ENCODE measurements at regions not wholly inside any gene's neighbourhood (a gene's known extent, or its start where the extent isn't known, plus 50 kb on each side); places are given as distances from the start of the nearest gene placed in this dataset.
"Not testable (repeated sequence)": the region's sequence is repeated elsewhere in the genome, so short reads cannot be mapped to it uniquely, and the experiment has no call there.

- WGBS, 2 experiments (ENCODE audit: insufficient coverage in 2 of 2): no CpG with 5 or more reads among the region's 1 CpG
- H3K27ac ChIP-seq (ENCODE audit: low read depth, low read length, severe bottlenecking): no peak overlapping the region
- H3K9me3 ChIP-seq (ENCODE audit: control insufficient read depth, low read length): peaks cover 10% of the 10 kb centered on the region
- H3K36me3 ChIP-seq (ENCODE audit: control insufficient read depth, insufficient read depth, low read length): no peaks in the 10 kb centered on the region
- no peaks in the 10 kb centered on the region for H3K4me1 ChIP-seq (ENCODE audit: control insufficient read depth, insufficient read depth, low read length, poor library complexity, severe bottlenecking)
- H3K4me3 ChIP-seq (ENCODE audit: extremely low read depth, insufficient read depth, low read length, poor library complexity, severe bottlenecking): no peak overlapping the region
These were observed 231.1 kb downstream of the COPRS start for GRCh38 chr17:31627960-31628359.

- Histone ChIP-seq H3K36me3 (ENCODE audit: control insufficient read depth, insufficient read depth, low read length) (no peaks in the 10 kb centered on the region), H3K9me3 (ENCODE audit: control insufficient read depth, low read length) (peaks cover 10% of the 10 kb centered on the region), H3K4me1 (ENCODE audit: control insufficient read depth, insufficient read depth, low read length, poor library complexity, severe bottlenecking) (no peaks in the 10 kb centered on the region), H3K4me3 (ENCODE audit: extremely low read depth, insufficient read depth, low read length, poor library complexity, severe bottlenecking) (no peak overlapping the region), H3K27ac (ENCODE audit: low read depth, low read length, severe bottlenecking) (no peak overlapping the region)
- WGBS, 2 experiments (ENCODE audit: insufficient coverage in 2 of 2): no CpG with 5 or more reads among the region's 1 CpG
These were observed 232.5 kb downstream of the RAB11FIP4 start for GRCh38 chr17:31623990-31624389.

- 82% methylated on average over 1 of the region's 3 CpGs; no CpG with 5 or more reads in 1 of the 2 experiments for WGBS, 2 experiments (ENCODE audit: insufficient coverage in 2 of 2)
- Histone ChIP-seq H3K36me3 (ENCODE audit: control insufficient read depth, insufficient read depth, low read length) (no peaks in the 10 kb centered on the region), H3K4me3 (ENCODE audit: extremely low read depth, insufficient read depth, low read length, poor library complexity, severe bottlenecking) (no peak overlapping the region), H3K9me3 (ENCODE audit: control insufficient read depth, low read length) (peaks cover 10% of the 10 kb centered on the region), H3K27ac (ENCODE audit: low read depth, low read length, severe bottlenecking) (no peak overlapping the region), H3K4me1 (ENCODE audit: control insufficient read depth, insufficient read depth, low read length, poor library complexity, severe bottlenecking) (no peaks in the 10 kb centered on the region)
These were observed 231.0 kb downstream of the RAB11FIP4 start for GRCh38 chr17:31622500-31622899.

- WGBS, 2 experiments (ENCODE audit: insufficient coverage in 2 of 2): 88 to 92% methylated on average over 3 to 4 of the region's 4 CpGs
These were observed 230.1 kb downstream of the RAB11FIP4 start for GRCh38 chr17:31621566-31621965.

GRCh38 chr17:31611053-31611452 is 219.6 kb downstream of the RAB11FIP4 start:
- H3K27ac ChIP-seq (ENCODE audit: low read depth, low read length, severe bottlenecking); H3K4me1 ChIP-seq (ENCODE audit: control insufficient read depth, insufficient read depth, low read length, poor library complexity, severe bottlenecking); H3K4me3 ChIP-seq (ENCODE audit: extremely low read depth, insufficient read depth, low read length, poor library complexity, severe bottlenecking); H3K9me3 ChIP-seq (ENCODE audit: control insufficient read depth, low read length); H3K36me3 ChIP-seq (ENCODE audit: control insufficient read depth, insufficient read depth, low read length): not testable (repeated sequence)
- 100% methylated on average over 1 to 3 of the region's 4 CpGs for WGBS, 2 experiments (ENCODE audit: insufficient coverage in 2 of 2)

More at GRCh38 chr17:31621566-31621965, 230.1 kb downstream of the RAB11FIP4 start:
- H3K27ac ChIP-seq (ENCODE audit: low read depth, low read length, severe bottlenecking): no peak overlapping the region
- no peak overlapping the region for H3K4me3 ChIP-seq (ENCODE audit: extremely low read depth, insufficient read depth, low read length, poor library complexity, severe bottlenecking)
- H3K4me1 ChIP-seq (ENCODE audit: control insufficient read depth, insufficient read depth, low read length, poor library complexity, severe bottlenecking): no peaks in the 10 kb centered on the region
- peaks cover 10% of the 10 kb centered on the region for H3K9me3 ChIP-seq (ENCODE audit: control insufficient read depth, low read length)
- no peaks in the 10 kb centered on the region for H3K36me3 ChIP-seq (ENCODE audit: control insufficient read depth, insufficient read depth, low read length)

GRCh38 chr17:31609996-31610910 is 218.8 kb downstream of the RAB11FIP4 start:
- no peaks in the 10 kb centered on the region for H3K4me1 ChIP-seq (ENCODE audit: control insufficient read depth, insufficient read depth, low read length, poor library complexity, severe bottlenecking)
- no peaks in the 10 kb centered on the region for H3K36me3 ChIP-seq (ENCODE audit: control insufficient read depth, insufficient read depth, low read length)
- H3K4me3 ChIP-seq (ENCODE audit: extremely low read depth, insufficient read depth, low read length, poor library complexity, severe bottlenecking): no peak overlapping the region
- H3K9me3 ChIP-seq (ENCODE audit: control insufficient read depth, low read length): no peaks in the 10 kb centered on the region
- no peak overlapping the region for H3K27ac ChIP-seq (ENCODE audit: low read depth, low read length, severe bottlenecking)
- WGBS, 2 experiments (ENCODE audit: insufficient coverage in 2 of 2): 60 to 82% methylated on average over 3 to 6 of the region's 6 CpGs

- no peaks in the 10 kb centered on the region for H3K4me1 ChIP-seq (ENCODE audit: control insufficient read depth, insufficient read depth, low read length, poor library complexity, severe bottlenecking)
- WGBS, 2 experiments (ENCODE audit: insufficient coverage in 2 of 2): 88% methylated on average over 1 of the region's 3 CpGs; no CpG with 5 or more reads in 1 of the 2 experiments
These were observed 217.9 kb downstream of the RAB11FIP4 start for GRCh38 chr17:31609331-31609730.

GRCh38 chr17:31608659-31609254 is 217.3 kb downstream of the RAB11FIP4 start:
- Histone ChIP-seq H3K4me1 (ENCODE audit: control insufficient read depth, insufficient read depth, low read length, poor library complexity, severe bottlenecking) (no peaks in the 10 kb centered on the region), H3K9me3 (ENCODE audit: control insufficient read depth, low read length) (no peaks in the 10 kb centered on the region), H3K36me3 (ENCODE audit: control insufficient read depth, insufficient read depth, low read length) (no peaks in the 10 kb centered on the region), H3K27ac (ENCODE audit: low read depth, low read length, severe bottlenecking) (no peak overlapping the region), H3K4me3 (ENCODE audit: extremely low read depth, insufficient read depth, low read length, poor library complexity, severe bottlenecking) (no peak overlapping the region)
- 95 to 100% methylated on average over 3 of the region's 3 CpGs for WGBS, 2 experiments (ENCODE audit: insufficient coverage in 2 of 2)

More at GRCh38 chr17:31609331-31609730, 217.9 kb downstream of the RAB11FIP4 start:
- Histone ChIP-seq H3K4me3 (ENCODE audit: extremely low read depth, insufficient read depth, low read length, poor library complexity, severe bottlenecking) (no peak overlapping the region), H3K36me3 (ENCODE audit: control insufficient read depth, insufficient read depth, low read length) (no peaks in the 10 kb centered on the region), H3K9me3 (ENCODE audit: control insufficient read depth, low read length) (no peaks in the 10 kb centered on the region), H3K27ac (ENCODE audit: low read depth, low read length, severe bottlenecking) (no peak overlapping the region)

- no peaks in the 10 kb centered on the region for H3K4me1 ChIP-seq (ENCODE audit: control insufficient read depth, insufficient read depth, low read length, poor library complexity, severe bottlenecking)
- no peak overlapping the region for H3K4me3 ChIP-seq (ENCODE audit: extremely low read depth, insufficient read depth, low read length, poor library complexity, severe bottlenecking)
- WGBS, 2 experiments (ENCODE audit: insufficient coverage in 2 of 2): 80 to 88% methylated on average over 1 of the region's 1 CpG
- H3K9me3 ChIP-seq (ENCODE audit: control insufficient read depth, low read length): no peaks in the 10 kb centered on the region
- no peak overlapping the region for H3K27ac ChIP-seq (ENCODE audit: low read depth, low read length, severe bottlenecking)
- H3K36me3 ChIP-seq (ENCODE audit: control insufficient read depth, insufficient read depth, low read length): no peaks in the 10 kb centered on the region
These were observed 214.3 kb downstream of the RAB11FIP4 start for GRCh38 chr17:31605761-31606160.

GRCh38 chr17:31604936-31605335 is 213.5 kb downstream of the RAB11FIP4 start:
- WGBS, 2 experiments (ENCODE audit: insufficient coverage in 2 of 2): 93 to 95% methylated on average over 3 of the region's 5 CpGs
- H3K4me1 ChIP-seq (ENCODE audit: control insufficient read depth, insufficient read depth, low read length, poor library complexity, severe bottlenecking): peaks cover 3% of the 10 kb centered on the region
- no peaks in the 10 kb centered on the region for H3K36me3 ChIP-seq (ENCODE audit: control insufficient read depth, insufficient read depth, low read length)
- no peak overlapping the region for H3K4me3 ChIP-seq (ENCODE audit: extremely low read depth, insufficient read depth, low read length, poor library complexity, severe bottlenecking)
- H3K9me3 ChIP-seq (ENCODE audit: control insufficient read depth, low read length): no peaks in the 10 kb centered on the region
- H3K27ac ChIP-seq (ENCODE audit: low read depth, low read length, severe bottlenecking): no peak overlapping the region

- not testable (repeated sequence) for H3K27ac ChIP-seq (ENCODE audit: low read depth, low read length, severe bottlenecking); H3K9me3 ChIP-seq (ENCODE audit: control insufficient read depth, low read length)
- WGBS, 2 experiments (ENCODE audit: insufficient coverage in 2 of 2): 93 to 97% methylated on average over 9 of the region's 9 CpGs
These were observed 208.7 kb downstream of the RAB11FIP4 start for GRCh38 chr17:31600144-31600543.

More at GRCh38 chr17:31600144-31600543, 208.7 kb downstream of the RAB11FIP4 start:
- not testable (repeated sequence) for H3K4me3 ChIP-seq (ENCODE audit: extremely low read depth, insufficient read depth, low read length, poor library complexity, severe bottlenecking); H3K36me3 ChIP-seq (ENCODE audit: control insufficient read depth, insufficient read depth, low read length)
- H3K4me1 ChIP-seq (ENCODE audit: control insufficient read depth, insufficient read depth, low read length, poor library complexity, severe bottlenecking): peaks cover 49% of the 10 kb centered on the region

Measured in mesodermal cell (in vitro differentiated cells).